ENCODE measurements at regions not wholly inside any gene's neighbourhood (a gene's known extent, or its start where the extent isn't known, plus 50 kb on each side); places are given as distances from the start of the nearest gene placed in this dataset.

- TF ChIP-seq, protein P1, sequence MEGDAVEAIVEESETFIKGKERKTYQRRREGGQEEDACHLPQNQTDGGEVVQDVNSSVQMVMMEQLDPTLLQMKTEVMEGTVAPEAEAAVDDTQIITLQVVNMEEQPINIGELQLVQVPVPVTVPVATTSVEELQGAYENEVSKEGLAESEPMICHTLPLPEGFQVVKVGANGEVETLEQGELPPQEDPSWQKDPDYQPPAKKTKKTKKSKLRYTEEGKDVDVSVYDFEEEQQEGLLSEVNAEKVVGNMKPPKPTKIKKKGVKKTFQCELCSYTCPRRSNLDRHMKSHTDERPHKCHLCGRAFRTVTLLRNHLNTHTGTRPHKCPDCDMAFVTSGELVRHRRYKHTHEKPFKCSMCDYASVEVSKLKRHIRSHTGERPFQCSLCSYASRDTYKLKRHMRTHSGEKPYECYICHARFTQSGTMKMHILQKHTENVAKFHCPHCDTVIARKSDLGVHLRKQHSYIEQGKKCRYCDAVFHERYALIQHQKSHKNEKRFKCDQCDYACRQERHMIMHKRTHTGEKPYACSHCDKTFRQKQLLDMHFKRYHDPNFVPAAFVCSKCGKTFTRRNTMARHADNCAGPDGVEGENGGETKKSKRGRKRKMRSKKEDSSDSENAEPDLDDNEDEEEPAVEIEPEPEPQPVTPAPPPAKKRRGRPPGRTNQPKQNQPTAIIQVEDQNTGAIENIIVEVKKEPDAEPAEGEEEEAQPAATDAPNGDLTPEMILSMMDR (IDR thresholded peaks at IDR 0.05), result no peak
- TF ChIP-seq POLR2A (IDR thresholded peaks at IDR 0.05), result no peak
Observed at GRCh38 chr2:18664421-18664820, 75.1 kb upstream of the NT5C1B start.

Measured in heart left ventricle (tissue), 13 donors.